ENCODE measurements at regions not wholly inside any gene's neighbourhood (a gene's known extent, or its start where the extent isn't known, plus 50 kb on each side); places are given as distances from the start of the nearest gene placed in this dataset.

DNA sequence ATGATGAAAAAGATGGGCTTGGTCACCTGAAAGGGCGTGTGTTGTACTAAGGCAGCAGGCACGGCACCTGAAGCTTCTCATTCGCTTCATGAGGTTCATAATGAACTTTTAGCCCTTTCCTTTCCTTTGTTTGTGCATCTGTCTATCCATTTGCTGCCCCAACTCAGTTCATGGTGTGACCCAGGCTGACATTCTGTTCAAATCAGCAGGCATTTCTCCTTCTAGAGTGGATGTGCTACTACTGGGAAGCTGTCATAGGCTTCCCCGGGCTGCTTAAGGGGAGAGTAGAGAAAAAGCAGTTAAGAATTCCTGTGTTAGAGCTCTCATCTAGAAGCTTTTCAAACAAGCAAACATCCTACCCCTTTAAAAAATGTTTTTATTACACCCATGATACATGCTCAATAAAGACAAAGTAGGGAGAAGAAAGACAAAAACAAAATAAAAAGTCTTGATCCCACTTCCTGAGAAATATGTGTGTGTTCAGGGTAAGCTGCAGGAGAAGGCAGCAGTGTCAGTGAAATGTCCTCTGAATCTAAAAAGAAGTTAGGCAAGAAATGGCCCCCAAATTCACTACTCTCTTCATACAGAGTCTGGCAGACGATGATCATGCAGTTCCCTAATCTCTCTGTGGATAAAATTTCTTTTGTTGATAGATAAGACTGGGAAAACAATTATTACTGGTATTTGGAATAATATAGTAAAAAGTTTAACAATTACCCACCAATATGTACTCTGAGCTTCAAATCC lies 136.9 kb upstream of the PFN2 start:
- no peak for TF ChIP-seq GTF2F1 (IDR thresholded peaks at IDR 0.05; ENCODE audit: low read depth, low read length)
- TF ChIP-seq ARHGAP35 (IDR thresholded peaks at IDR 0.05; ENCODE audit: partially characterized antibody): no peak
- TF ChIP-seq ZNF431 (CRISPR knock-in tag; IDR thresholded peaks at IDR 0.05): no peak
- TF ChIP-seq ZNF778 (CRISPR knock-in tag; IDR thresholded peaks at IDR 0.05): no peak
